ENCODE measurements at regions not wholly inside any gene's neighbourhood (a gene's known extent, or its start where the extent isn't known, plus 50 kb on each side); places are given as distances from the start of the nearest gene placed in this dataset.

DNA sequence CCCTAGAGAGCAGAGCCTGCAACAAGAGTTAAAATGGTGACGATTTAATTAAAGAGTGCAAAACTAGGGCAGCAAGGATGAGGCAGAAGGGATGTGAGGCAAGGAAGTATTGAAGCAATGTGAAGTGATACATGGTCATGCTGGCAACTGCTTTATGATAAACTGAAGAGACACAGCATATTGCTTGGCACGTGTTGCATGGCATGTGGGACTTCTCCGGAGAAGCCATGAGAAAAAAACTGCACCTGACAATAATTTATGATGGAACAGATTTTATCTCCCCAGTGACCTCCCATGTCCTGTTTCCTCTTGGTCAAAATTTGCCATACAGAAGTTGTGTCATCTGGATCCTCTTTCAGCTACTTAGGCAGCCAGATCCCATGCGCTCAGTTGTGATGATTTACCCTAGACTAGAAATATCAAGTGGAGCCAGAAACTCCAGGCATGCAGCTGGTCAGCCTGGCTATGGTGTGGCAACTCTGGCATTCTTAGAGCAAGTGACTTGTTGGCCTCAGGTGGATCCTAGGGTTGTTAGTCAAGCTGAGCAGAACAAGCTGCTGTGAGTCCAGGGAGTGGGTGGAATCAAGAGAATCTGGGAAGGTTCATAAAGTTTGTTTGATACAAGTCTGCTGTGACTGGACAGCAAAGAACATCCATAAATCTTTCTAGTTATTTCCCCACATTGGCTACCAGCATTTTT is 611.4 kb upstream of the USP24 start:
- DNase-seq (ENCODE audit: low read depth in 1 of 2, low spot score in 1 of 2), result no peak
- TF ChIP-seq JUND (IDR thresholded peaks at IDR 0.05; ENCODE audit: low read depth), result no peak
- in situ Hi-C loops (cut with HindIII; ENCODE audit: low pct_unique_long_range_greater_than_20kb, low sequenced_read_pairs), result no loop called here

DNA sequence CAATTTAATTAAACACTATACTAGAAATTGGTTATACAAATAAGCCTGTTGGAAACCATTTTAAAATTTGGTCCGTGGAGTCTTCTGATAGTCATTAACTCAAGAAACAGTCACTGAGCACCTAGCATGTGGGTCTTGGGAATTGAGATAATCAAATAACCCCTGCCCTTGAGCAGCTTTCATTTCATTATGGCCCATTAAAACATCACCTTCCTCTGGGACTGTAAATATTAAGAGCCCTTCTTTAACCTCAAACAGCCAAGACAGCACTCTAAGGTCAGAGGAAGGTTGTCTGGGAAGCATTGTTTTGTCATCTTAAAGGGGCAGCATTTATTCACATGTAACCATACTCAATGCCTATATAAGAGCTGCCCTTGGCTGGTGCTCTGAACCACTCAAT is 610.3 kb upstream of the USP24 start:
- no peak for TF ChIP-seq JUND (IDR thresholded peaks at IDR 0.05; ENCODE audit: low read depth)
- in situ Hi-C loops (cut with HindIII; ENCODE audit: low pct_unique_long_range_greater_than_20kb, low sequenced_read_pairs), result no loop called here
- no peak for DNase-seq (ENCODE audit: low read depth in 1 of 2, low spot score in 1 of 2)

DNA sequence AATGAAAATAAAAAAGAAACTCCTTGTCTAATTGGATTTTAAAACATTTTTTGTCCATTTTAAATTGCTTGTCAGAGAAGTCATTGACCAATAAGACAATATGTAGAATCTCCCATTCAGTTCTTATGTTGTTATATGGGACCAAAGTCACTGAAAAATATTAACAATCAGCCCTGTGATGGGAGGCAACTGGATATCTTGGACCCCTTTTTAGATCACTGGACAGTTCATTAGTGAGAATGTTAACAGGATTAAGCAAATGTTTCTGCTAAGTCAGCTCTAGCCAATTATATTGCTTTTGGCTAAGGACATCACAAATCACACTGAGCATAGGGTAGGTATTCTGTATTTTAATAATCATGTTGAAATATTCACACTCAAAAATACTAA is 609.1 kb upstream of the USP24 start:
- in situ Hi-C loops (cut with HindIII; ENCODE audit: low pct_unique_long_range_greater_than_20kb, low sequenced_read_pairs), result no loop called here
- no peak for TF ChIP-seq JUND (IDR thresholded peaks at IDR 0.05; ENCODE audit: low read depth)

DNA sequence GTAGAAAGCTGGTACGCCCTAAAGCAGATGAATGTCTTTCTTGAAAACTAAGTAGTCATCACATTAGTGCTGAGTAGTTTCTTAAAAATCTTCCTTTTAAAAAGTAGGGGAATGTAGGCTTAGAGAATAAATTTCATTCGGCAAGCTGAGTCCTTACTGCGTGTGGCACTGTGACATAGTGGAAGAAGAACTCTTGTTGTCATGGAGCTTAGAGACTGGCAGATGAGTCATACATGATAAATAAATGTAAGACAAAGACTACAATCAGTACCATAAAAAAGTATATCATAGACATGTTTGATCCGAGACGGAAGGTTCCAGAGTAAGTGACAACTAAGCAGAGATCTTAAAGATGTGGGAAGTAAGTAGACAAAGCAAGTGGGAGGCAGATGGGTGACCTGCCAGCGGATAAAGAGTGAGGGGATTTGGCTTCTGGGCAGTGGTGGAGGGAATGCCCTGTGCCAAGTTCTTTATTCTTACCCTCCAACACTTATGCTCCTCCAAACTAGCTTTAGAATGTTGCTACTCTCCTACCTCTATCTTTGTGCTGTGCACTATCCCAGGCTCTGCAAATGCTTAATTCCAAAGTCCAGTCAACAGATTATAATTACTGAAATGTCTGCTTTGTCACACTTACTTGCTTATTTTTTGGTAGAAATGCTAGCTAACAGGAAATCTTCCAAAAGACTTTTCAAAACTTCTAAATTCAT is 608.5 kb upstream of the USP24 start:
- TF ChIP-seq JUND (IDR thresholded peaks at IDR 0.05; ENCODE audit: low read depth), result no peak
- in situ Hi-C loops (cut with HindIII; ENCODE audit: low pct_unique_long_range_greater_than_20kb, low sequenced_read_pairs), result no loop called here
- no peak for DNase-seq (ENCODE audit: low read depth in 1 of 2, low spot score in 1 of 2)

More for the DNA sequence above, 609.1 kb upstream of the USP24 start:
- DNase-seq (ENCODE audit: low read depth in 1 of 2, low spot score in 1 of 2), result no peak

DNA sequence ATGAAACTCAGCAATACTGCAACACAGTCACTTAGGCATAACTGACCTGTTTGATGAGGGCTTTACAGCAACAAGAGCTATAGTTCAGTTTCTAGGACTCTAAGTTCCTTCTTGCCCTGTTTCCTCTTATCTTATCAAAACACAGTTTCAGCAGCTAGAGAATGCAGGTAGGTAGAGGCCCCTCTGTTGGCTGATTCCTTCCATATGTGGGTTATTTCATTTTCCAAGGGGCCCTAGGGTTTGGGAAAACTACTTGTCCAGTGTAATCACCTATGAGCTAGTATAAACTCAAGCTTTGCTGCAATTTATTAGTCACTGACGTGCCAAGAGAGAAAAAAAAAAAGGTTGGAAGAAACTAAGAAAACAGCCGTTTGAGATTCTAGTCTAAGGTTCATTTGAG is 607.7 kb upstream of the USP24 start:
- TF ChIP-seq JUND (IDR thresholded peaks at IDR 0.05; ENCODE audit: low read depth), result no peak
- in situ Hi-C loops (cut with HindIII; ENCODE audit: low pct_unique_long_range_greater_than_20kb, low sequenced_read_pairs), result no loop called here
- no peak for DNase-seq (ENCODE audit: low read depth in 1 of 2, low spot score in 1 of 2)

DNA sequence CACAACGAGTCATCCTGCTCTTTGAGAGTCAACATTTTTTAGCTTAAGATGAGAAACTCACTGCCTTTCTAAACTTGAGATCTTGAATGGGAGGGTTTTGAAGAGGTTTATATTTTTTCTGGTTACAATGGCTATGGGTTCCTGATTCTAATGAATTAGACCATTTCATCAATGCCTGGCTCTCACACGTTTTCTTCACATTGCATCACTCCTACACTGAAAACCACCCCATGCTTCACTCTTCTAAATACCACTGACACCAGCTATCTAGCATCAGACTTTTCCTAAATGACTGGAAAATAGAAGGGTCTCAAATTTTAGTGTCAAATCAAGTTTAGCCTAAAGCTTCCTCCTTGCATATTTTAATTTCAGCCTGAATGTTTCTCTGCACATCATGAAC is 606.1 kb upstream of the USP24 start:
- no peak for TF ChIP-seq JUND (IDR thresholded peaks at IDR 0.05; ENCODE audit: low read depth)
- DNase-seq (ENCODE audit: low read depth in 1 of 2, low spot score in 1 of 2), result no peak
- in situ Hi-C loops (cut with HindIII; ENCODE audit: low pct_unique_long_range_greater_than_20kb, low sequenced_read_pairs), result no loop called here

DNA sequence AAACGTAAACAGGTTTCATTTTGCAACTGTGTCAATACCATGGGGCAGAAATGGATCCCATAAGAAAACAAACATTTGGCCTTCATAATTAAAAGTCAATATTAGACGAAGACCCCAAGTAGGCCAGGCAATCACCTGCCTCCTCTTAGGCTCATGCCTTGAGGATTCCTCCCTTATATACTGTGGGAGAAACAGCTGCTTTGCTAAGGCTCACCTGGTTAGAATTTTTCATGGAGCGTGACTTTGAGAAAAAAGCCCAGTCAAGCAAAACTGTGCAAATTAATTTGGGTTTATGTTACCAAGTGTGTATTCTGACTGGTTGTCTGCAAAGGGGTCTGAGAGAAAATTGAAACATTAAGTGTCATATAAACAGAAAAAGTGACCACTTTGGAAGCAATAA is 605.3 kb upstream of the USP24 start:
- no peak for TF ChIP-seq JUND (IDR thresholded peaks at IDR 0.05; ENCODE audit: low read depth)
- in situ Hi-C loops (cut with HindIII; ENCODE audit: low pct_unique_long_range_greater_than_20kb, low sequenced_read_pairs), result no loop called here
- DNase-seq (ENCODE audit: low read depth in 1 of 2, low spot score in 1 of 2), result no peak

DNA sequence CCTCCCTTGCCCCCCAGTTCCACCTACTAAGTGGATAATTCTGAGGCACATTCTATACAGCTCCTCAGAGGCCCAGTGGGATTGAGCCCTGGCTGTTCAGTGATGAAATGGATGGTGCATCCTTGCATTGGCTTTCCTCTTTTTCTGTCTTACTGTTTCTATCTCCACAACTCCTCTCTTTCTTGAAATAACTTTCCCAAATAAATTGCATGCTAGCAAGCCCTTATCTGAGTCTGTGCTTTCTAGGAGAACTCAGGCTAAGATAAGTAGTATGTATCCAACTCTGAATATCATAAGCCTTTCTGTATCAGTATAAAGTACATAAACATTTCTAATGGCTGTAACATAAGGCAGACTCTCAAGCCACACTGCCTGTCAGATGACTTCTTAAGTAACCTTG is 603.8 kb upstream of the USP24 start:
- in situ Hi-C loops (cut with HindIII; ENCODE audit: low pct_unique_long_range_greater_than_20kb, low sequenced_read_pairs), result no loop called here
- DNase-seq (ENCODE audit: low read depth in 1 of 2, low spot score in 1 of 2), result no peak
- TF ChIP-seq JUND (IDR thresholded peaks at IDR 0.05; ENCODE audit: low read depth), result no peak

DNA sequence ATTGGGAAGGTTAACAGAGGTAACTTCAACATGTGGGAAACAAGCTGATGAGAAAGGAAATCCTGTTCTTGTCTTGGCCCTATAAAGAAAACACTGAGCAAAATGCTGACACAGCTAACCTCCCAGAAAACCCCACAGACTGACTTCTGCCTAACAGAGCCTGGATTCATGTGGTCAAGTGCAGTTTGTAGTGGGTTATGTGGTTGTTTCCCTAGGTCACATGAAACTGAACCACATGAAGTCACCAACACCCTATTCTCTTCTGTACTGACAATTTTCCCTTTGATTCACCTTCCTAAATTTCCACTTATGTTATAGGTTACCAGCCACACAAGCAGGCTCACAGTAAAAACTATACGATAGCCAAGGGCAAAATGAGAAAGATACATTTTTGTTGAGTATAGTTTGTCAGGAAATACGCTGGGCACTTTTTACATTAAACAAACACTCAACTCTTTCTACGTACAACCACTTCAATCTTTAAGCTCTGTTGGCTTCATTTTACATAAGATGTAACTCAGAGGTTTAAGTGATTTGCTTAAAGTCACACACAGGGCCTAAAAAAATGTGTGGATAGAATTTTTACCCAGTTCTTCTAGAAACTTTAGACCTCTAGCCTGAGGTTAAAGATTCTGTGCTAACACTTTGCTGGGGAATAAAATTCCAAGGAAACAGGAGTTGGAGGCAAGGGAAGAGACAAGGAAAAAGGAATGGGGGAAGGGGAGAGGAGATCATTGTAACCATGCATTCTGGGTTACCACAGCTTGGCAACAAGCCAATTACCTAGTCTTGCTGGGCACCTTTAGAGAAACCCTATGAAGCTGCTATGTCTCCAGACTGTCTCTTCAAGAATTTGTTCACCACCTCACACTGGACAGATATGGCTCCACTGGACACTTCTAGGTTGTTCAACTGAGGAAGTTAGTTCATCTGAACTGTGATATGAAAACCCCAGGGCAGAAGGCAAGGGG is 601.6 kb upstream of the USP24 start:
- TF ChIP-seq JUND (IDR thresholded peaks at IDR 0.05; ENCODE audit: low read depth), result no peak
- in situ Hi-C loops (cut with HindIII; ENCODE audit: low pct_unique_long_range_greater_than_20kb, low sequenced_read_pairs), result no loop called here
- DNase-seq (ENCODE audit: low read depth in 1 of 2, low spot score in 1 of 2), result no peak

DNA sequence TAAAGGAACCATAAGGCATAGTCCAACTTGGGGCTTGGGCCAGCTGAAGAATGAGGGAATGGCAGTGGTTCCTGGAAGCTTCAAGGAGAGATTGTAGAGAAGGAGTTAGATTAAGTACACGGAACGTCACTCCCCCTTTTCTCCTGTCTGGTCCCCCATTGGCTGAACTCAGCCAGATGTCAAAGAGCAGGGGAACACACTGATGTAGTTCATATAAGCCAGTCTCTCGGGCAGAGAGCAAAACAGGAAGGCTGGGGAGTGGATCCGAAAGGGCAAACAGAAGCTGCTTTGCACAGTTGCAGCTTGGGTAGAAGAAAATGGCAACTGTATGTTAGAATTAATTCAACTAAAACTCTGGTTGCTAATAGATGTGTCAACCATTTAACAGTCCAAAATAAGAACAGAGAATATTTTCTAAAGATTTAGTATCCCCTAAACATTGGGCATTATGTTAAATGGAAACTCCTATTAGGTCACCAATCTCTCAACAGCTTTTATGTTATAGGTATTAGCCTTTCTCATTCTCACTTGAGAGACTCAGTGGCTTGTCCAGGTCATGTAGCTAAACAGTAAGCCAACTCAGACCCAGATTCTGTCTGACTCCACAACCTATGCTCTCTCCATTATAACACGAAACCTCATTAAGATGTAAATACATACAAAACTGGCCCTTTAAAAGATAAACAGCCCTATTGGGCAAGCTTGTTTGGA is 600.7 kb upstream of the USP24 start:
- DNase-seq (ENCODE audit: low read depth in 1 of 2, low spot score in 1 of 2), result no peak
- in situ Hi-C loops (cut with HindIII; ENCODE audit: low pct_unique_long_range_greater_than_20kb, low sequenced_read_pairs), result no loop called here
- no peak for TF ChIP-seq JUND (IDR thresholded peaks at IDR 0.05; ENCODE audit: low read depth)

DNA sequence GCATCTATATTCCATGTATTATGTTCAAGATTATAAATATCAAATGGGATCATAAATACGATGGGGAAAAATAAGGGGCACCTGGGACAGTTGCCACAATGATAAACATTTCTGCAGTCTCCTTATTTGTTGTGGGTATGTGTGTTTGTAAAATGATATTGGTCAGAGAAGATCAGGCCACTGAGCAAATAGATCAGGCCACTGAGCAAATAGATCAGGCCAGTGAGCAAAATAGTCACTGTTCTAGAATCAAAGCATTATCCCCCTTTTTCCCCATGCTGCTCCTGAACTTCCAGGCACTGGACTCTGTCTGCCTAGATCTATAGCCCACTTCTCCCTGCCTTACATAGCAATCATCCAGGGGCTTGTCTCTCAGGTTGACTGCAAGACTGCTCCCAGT is 599.8 kb upstream of the USP24 start:
- no peak for TF ChIP-seq JUND (IDR thresholded peaks at IDR 0.05; ENCODE audit: low read depth)

DNA sequence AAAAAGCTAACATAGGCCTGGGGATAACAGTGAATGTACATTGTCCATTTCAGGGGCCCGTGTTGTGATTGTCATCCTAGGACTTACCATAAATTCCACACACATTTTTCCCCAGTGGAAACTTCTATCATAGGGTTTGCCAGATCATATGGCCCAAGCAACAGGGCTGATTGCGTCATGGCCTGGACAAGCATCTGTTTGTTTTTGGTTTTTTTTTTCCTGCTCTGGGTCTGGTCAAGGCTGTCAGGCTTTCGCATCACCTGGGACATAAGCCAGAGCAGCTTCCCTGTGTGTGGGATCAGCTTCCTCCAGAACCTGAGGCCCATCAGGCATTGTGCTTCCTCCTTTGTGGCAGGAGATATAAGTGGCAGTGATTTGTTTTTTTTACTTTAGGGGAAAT is 598.5 kb upstream of the USP24 start:
- in situ Hi-C loops (cut with HindIII; ENCODE audit: low pct_unique_long_range_greater_than_20kb, low sequenced_read_pairs), result no loop called here
- no peak for TF ChIP-seq JUND (IDR thresholded peaks at IDR 0.05; ENCODE audit: low read depth)
- no peak for DNase-seq (ENCODE audit: low read depth in 1 of 2, low spot score in 1 of 2)

More for the DNA sequence above, 599.8 kb upstream of the USP24 start:
- in situ Hi-C loops (cut with HindIII; ENCODE audit: low pct_unique_long_range_greater_than_20kb, low sequenced_read_pairs), result no loop called here
- DNase-seq (ENCODE audit: low read depth in 1 of 2, low spot score in 1 of 2), result no peak
